ENCODE measurements at regions not wholly inside any gene's neighbourhood (a gene's known extent, or its start where the extent isn't known, plus 50 kb on each side); places are given as distances from the start of the nearest gene placed in this dataset.
A peak's percentile ranks its signal among the peaks of the same experiment; 100 is the strongest.

DNA sequence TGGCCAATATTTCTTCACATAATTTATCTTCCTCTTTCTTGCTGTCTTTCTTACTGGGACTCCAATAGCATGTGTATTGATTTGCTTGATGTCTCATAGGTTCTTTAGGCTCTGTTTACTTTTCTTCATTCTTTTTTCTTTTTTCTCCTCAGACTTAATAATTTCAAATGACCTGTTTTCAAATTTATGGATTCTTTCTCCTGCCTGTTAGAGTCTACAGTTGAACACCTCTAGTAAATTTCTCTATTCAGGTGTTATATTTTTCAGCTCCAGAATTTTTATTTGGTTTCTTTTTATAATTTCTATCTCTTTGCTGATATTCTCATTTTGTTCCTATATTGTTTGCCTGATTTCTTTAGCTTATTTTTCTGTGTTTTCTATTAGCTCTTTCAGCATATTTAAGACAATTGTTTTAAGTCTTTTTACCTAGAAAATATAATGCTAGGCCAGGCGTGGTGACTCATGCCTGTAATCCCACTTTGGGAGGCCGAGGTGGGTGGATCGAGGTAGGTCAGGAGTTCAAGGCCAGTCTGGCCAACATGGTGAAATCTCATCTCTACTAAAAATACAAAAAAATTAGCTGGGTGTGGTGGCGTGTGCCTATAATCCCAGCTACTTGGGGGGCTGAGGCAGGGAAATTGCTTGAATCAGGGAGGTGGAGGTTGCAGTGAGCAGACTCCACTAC, 61.9 kb upstream of the TNS3 start:
- Histone ChIP-seq H3K9me3 (ENCODE audit: low read length) (peaks cover 11% of the 10 kb centered on the region), H4K20me1 (ENCODE audit: insufficient read depth, low read length) (no peaks in the 10 kb centered on the region), H3K4me2 (ENCODE audit: low read depth, low read length) (no peak overlapping the region), H3K27me3 (ENCODE audit: control insufficient read depth in 1 of 2, insufficient read depth in 2 of 2, low read length in 2 of 2) (no peaks in the 10 kb centered on the region), H2AFZ (ENCODE audit: low read length) (no peak overlapping the region), H3K36me3 (replicated peaks in 1 of 2; ENCODE audit: control insufficient read depth in 1 of 2, insufficient read depth in 2 of 2, low read length in 2 of 2) (no peaks in the 10 kb centered on the region), H3K4me3 (replicated peaks in 1 of 3; ENCODE audit: insufficient read depth in 1 of 3, low read depth in 2 of 3, low read length in 3 of 3) (no peak overlapping the region), H3K27ac (ENCODE audit: extremely low read length, insufficient read depth, low read length) (no peak overlapping the region), H3K4me1 (ENCODE audit: insufficient read depth, low read length) (peaks cover 69% of the 10 kb centered on the region), H3K79me2 (ENCODE audit: insufficient read depth, low read length) (no peaks in the 10 kb centered on the region), H3K9ac (ENCODE audit: insufficient read depth, low read depth, low read length) (no peak overlapping the region)
- DNase-seq (ENCODE audit: low spot score) (peak; percentile 39), FAIRE-seq (no peak), ATAC-seq (no peak)
- POLR2A ChIA-PET: interaction anchor here (1.4 kb wide), 1 partner anchor 33 kb away, joined by 3 read pairs; no protein-coding TSS in a partner anchor
- TF ChIP-seq RARA (CRISPR knock-in tag; IDR thresholded peaks at IDR 0.05) (peak; percentile 66), ZNF446 (CRISPR knock-in tag; IDR thresholded peaks at IDR 0.05) (no peak), FOSL2 (CRISPR knock-in tag; IDR thresholded peaks at IDR 0.05) (peak; percentile 88), NR2F6 (IDR thresholded peaks at IDR 0.05) (peak; percentile 15; the same call in 1 of the 2 replicates), NR2F6 (CRISPR knock-in tag; IDR thresholded peaks at IDR 0.05) (0 out of 2 replicates have a peak, but pooled peaks have one; percentile 29), ATF7 (IDR thresholded peaks at IDR 0.05) (no peak), ATF7 (CRISPR knock-in tag; IDR thresholded peaks at IDR 0.05) (no peak), ZNF160 (CRISPR knock-in tag; IDR thresholded peaks at IDR 0.05) (peak; percentile 98), BCL6 (CRISPR knock-in tag; IDR thresholded peaks at IDR 0.05) (peak; percentile 21; the same call in 1 of the 2 replicates)
- intact Hi-C loops (cut with micrococcal nuclease; ENCODE audit: unreplicated experiment) (no loop called here), in situ Hi-C loops (cut with HindIII; ENCODE audit: extremely low pct_ligation_motif_present, low pct_unique_long_range_greater_than_20kb) (no loop called here)
- CTCF ChIA-PET (ENCODE audit: low intra/inter-chr PET ratio, low total read pairs): no interaction called here
- BruUV-seq (replicated peaks): no TSS peak
- 40% methylated on average over 4 of the region's 4 CpGs for WGBS (ENCODE audit: low lambda C conversion rate)

- no peak for ATAC-seq
- no peak overlapping the region for H2AFZ ChIP-seq (ENCODE audit: low read length)
- TF ChIP-seq ZNF124 (CRISPR knock-in tag; IDR thresholded peaks at IDR 0.05) (no peak), ZNF687 (CRISPR knock-in tag; IDR thresholded peaks at IDR 0.05) (peak; percentile 11; the same call in 1 of the 2 replicates), SAFB2 (CRISPR knock-in tag; IDR thresholded peaks at IDR 0.05; ENCODE audit: borderline replicate concordance, low read depth) (no peak), ZNF772 (CRISPR knock-in tag; IDR thresholded peaks at IDR 0.05) (no peak)
- TF ChIP-seq, protein P1, sequence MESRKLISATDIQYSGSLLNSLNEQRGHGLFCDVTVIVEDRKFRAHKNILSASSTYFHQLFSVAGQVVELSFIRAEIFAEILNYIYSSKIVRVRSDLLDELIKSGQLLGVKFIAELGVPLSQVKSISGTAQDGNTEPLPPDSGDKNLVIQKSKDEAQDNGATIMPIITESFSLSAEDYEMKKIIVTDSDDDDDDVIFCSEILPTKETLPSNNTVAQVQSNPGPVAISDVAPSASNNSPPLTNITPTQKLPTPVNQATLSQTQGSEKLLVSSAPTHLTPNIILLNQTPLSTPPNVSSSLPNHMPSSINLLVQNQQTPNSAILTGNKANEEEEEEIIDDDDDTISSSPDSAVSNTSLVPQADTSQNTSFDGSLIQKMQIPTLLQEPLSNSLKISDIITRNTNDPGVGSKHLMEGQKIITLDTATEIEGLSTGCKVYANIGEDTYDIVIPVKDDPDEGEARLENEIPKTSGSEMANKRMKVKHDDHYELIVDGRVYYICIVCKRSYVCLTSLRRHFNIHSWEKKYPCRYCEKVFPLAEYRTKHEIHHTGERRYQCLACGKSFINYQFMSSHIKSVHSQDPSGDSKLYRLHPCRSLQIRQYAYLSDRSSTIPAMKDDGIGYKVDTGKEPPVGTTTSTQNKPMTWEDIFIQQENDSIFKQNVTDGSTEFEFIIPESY (CRISPR knock-in tag; IDR thresholded peaks at IDR 0.05): peak; percentile 86
- ChIA-PET CTCF (ENCODE audit: low intra/inter-chr PET ratio, low total read pairs) (no interaction called here), POLR2A (interaction anchor here (1.5 kb wide), 1 partner anchor 30 kb away, joined by 3 read pairs; no protein-coding TSS in a partner anchor)
- H3K9ac ChIP-seq (ENCODE audit: insufficient read depth, low read depth, low read length): no peak overlapping the region
- H3K27ac ChIP-seq (ENCODE audit: extremely low read length, insufficient read depth, low read length): no peak overlapping the region
- no peaks in the 10 kb centered on the region for H3K27me3 ChIP-seq (ENCODE audit: control insufficient read depth in 1 of 2, insufficient read depth in 2 of 2, low read length in 2 of 2)
- H3K4me1 ChIP-seq (ENCODE audit: insufficient read depth, low read length): peaks cover 74% of the 10 kb centered on the region
- H3K4me3 ChIP-seq (replicated peaks in 1 of 3; ENCODE audit: insufficient read depth in 1 of 3, low read depth in 2 of 3, low read length in 3 of 3): no peak overlapping the region
- no peaks in the 10 kb centered on the region for H3K79me2 ChIP-seq (ENCODE audit: insufficient read depth, low read length)
- no peaks in the 10 kb centered on the region for H4K20me1 ChIP-seq (ENCODE audit: insufficient read depth, low read length)
- intact Hi-C loops (cut with micrococcal nuclease; ENCODE audit: unreplicated experiment): no loop called here
- H3K36me3 ChIP-seq (replicated peaks in 1 of 2; ENCODE audit: control insufficient read depth in 1 of 2, insufficient read depth in 2 of 2, low read length in 2 of 2): no peaks in the 10 kb centered on the region
- 38% methylated on average over 8 of the region's 8 CpGs for WGBS (ENCODE audit: low lambda C conversion rate)
- peak overlapping the region; percentile 49 for H3K4me2 ChIP-seq (ENCODE audit: low read depth, low read length)
- in situ Hi-C loops (cut with HindIII; ENCODE audit: extremely low pct_ligation_motif_present, low pct_unique_long_range_greater_than_20kb): no loop called here
- no peak for DNase-seq (ENCODE audit: low spot score)
- no peak for FAIRE-seq
- H3K9me3 ChIP-seq (ENCODE audit: low read length): peaks cover 11% of the 10 kb centered on the region
- no TSS peak for BruUV-seq (replicated peaks)
Observed at GRCh38 chr7:47640265-47640664, 58.4 kb upstream of the TNS3 start.

Data from HepG2 (cell line).